B cell (primary cell): ENCODE measurements at regions not wholly inside any gene's neighbourhood (a gene's known extent, or its start where the extent isn't known, plus 50 kb on each side); places are given as distances from the start of the nearest gene placed in this dataset.

Experiments used
- ATAC-seq: fragments of 200-7000 bp; cut with Tn5 transposase; one replicate; pipeline ENCODE4 v1.10.0; 2021; ENCODE audit warnings: low read depth, mild to moderate bottlenecking, moderate number of reproducible peaks, moderate library complexity
- CTCF ChIA-PET: fragments of 350-600 bp; sonication (Branson Sonifier 250); formaldehyde crosslinking; loops from one replicate; lab custom pipeline; 2021; ENCODE audit warnings: antibody characterized with exemption, inconsistent platforms; lab: Charles Lee
- POLR2A ChIA-PET: fragments of 350-600 bp; sonication (Branson Sonifier 250); formaldehyde crosslinking; loops from one replicate; lab custom pipeline; 2021; ENCODE audit warnings: antibody characterized with exemption; lab: Charles Lee
- DNase-seq: peaks from one replicate; pipeline ENCODE4 v3.0.0; 2013
- H2AFZ ChIP-seq: 2 replicates; pipeline ENCODE4 v1.6.1; 2012; ENCODE audit warnings: mild to moderate bottlenecking, low read depth, low read length; ENCODE audit not compliant: insufficient read depth, poor library complexity, severe bottlenecking
- H3K27ac ChIP-seq, 2 donors: 1 replicate in 1 of 2; 2 replicates in 1 of 2; pipeline ENCODE4 v1.5.1; 2012 to 2013; ENCODE audit warnings: low read length in 2 of 2, mild to moderate bottlenecking in 2 of 2, moderate library complexity in 1 of 2
- H3K27me3 ChIP-seq, 4 experiments: fragments of 200-600 bp in 1 of 4; sonication (generic) in 1 of 4; replicated peaks in 1 of 4; 1 replicate in 2 of 4; 2 replicates in 2 of 4; pipeline versions ENCODE4 v1.6.1 to v1.7.0; 2013 to 2016; ENCODE audit warnings: low read length in 3 of 4, mild to moderate bottlenecking in 2 of 4, mixed read lengths in 1 of 4, moderate library complexity in 1 of 4; ENCODE audit not compliant: insufficient read depth in 4 of 4, control insufficient read depth in 3 of 4; ENCODE audit errors: control extremely low read depth in 1 of 4
- H3K36me3 ChIP-seq, 2 experiments: replicated peaks in 1 of 2; 1 replicate in 1 of 2; 2 replicates in 1 of 2; pipeline versions ENCODE4 v1.6.1 to v1.7.1; 2013; ENCODE audit warnings: low read length in 1 of 2; ENCODE audit not compliant: insufficient read depth in 2 of 2, control insufficient read depth in 1 of 2; ENCODE audit errors: control extremely low read depth in 1 of 2, extremely low read depth in 1 of 2
- H3K4me1 ChIP-seq, 2 donors: fragments of 200-600 bp in 1 of 2; sonication (generic) in 1 of 2; 1 replicate in 1 of 2; 2 replicates in 1 of 2; pipeline versions ENCODE4 v1.5.1 to v1.6.1; 2013 to 2017; ENCODE audit warnings: low read length in 2 of 2; ENCODE audit not compliant: control insufficient read depth in 2 of 2, insufficient read depth in 2 of 2
- H3K4me2 ChIP-seq: replicated peaks from 2 replicates; pipeline ENCODE3; 2012; ENCODE audit warnings: mild to moderate bottlenecking, low read depth, low read length; ENCODE audit not compliant: poor library complexity, severe bottlenecking
- H3K4me3 ChIP-seq, 5 experiments: fragments of 200-600 bp in 1 of 5; sonication (generic) in 1 of 5; 1 replicate in 3 of 5; 2 replicates in 2 of 5; pipeline versions ENCODE4 v1.5.1 to v1.7.0; 2011 to 2016; ENCODE audit warnings: low read length in 4 of 5, mild to moderate bottlenecking in 4 of 5, low read depth in 2 of 5, control low read depth in 1 of 5, moderate library complexity in 1 of 5; ENCODE audit not compliant: insufficient read depth in 1 of 5; ENCODE audit errors: control extremely low read depth in 1 of 5, extremely low read depth in 1 of 5
- H3K79me2 ChIP-seq: fragments of 200-600 bp; sonication (generic); one replicate; pipeline ENCODE4 v1.6.0; 2016; ENCODE audit warnings: low read length; ENCODE audit not compliant: control insufficient read depth, insufficient read depth
- H3K9ac ChIP-seq: fragments of 200-600 bp; sonication (generic); 2 replicates; pipeline ENCODE4 v1.6.1; 2017; ENCODE audit warnings: mild to moderate bottlenecking, low read length, moderate library complexity
- H3K9me3 ChIP-seq, 3 donors: one replicate each; pipeline versions ENCODE4 v1.6.1 to v1.7.1; 2013; ENCODE audit warnings: low read length in 2 of 3; ENCODE audit not compliant: control insufficient read depth in 2 of 3, insufficient read depth in 1 of 3; ENCODE audit errors: control extremely low read depth in 1 of 3
- H4K20me1 ChIP-seq: 2 replicates; pipeline ENCODE4 v1.6.0; 2012; ENCODE audit warnings: mild to moderate bottlenecking, low read length; ENCODE audit not compliant: insufficient read depth, control insufficient read depth, poor library complexity, severe bottlenecking
- H3K27ac Mint-ChIP-seq: one replicate; pipeline ENCODE4 v1.8.0; 2021; ENCODE audit warnings: mixed read lengths
- H3K27me3 Mint-ChIP-seq: one replicate; pipeline ENCODE4 v1.8.0; 2021; ENCODE audit warnings: mixed read lengths
- H3K4me1 Mint-ChIP-seq: one replicate; pipeline ENCODE4 v1.8.0; 2021; ENCODE audit warnings: mixed read lengths
- H3K4me3 Mint-ChIP-seq: one replicate; pipeline ENCODE4 v1.8.0; 2021; ENCODE audit warnings: mixed read lengths
- H3K9me3 Mint-ChIP-seq: one replicate; pipeline ENCODE4 v1.8.0; 2022; ENCODE audit warnings: mixed read lengths; ENCODE audit not compliant: insufficient read depth
- CTCF ChIP-seq: fragments of 200-600 bp; IDR thresholded peaks from one replicate; pipeline ENCODE4 v1.8.0; 2022; ENCODE audit warnings: antibody characterized with exemption, mild to moderate bottlenecking
- EZH2 ChIP-seq: IDR thresholded peaks from 2 replicates; pipeline ENCODE4 v1.6.1; 2012; ENCODE audit warnings: borderline replicate concordance, low read depth, mild to moderate bottlenecking, moderate library complexity, low read length; ENCODE audit not compliant: insufficient read depth, poor library complexity, severe bottlenecking
- WGBS: methylation state at CpG from one replicate; pipeline ENCODE4 v1.1.5; 2013; ENCODE audit warnings: missing lambda C conversion rate; ENCODE audit not compliant: insufficient coverage; 5-methylcytosine and 5-hydroxymethylcytosine counted together
- intact Hi-C: fragments of 100-400 bp; cut with micrococcal nuclease; formaldehyde crosslinking; loops from one replicate; pipeline ENCODE4 v1.10.0; 2022

DNA sequence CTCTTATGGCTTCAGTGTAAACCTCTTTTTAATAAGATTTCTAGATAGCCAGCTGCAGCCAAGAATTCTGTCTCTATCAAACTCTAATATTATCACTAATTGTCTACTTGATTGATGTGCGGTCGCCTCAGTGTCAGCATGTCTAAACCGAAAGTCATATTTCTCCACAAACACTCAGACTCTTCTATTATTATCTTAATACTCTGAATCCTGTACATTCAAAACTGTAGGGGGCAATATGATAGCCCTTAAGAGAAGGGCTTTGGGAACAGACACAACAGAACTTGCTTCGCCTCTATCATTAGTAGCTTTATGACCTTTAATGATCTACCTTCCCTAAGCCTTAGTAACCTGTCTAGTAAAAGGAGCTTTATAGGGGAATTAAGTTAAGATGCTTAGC, 379.7 kb upstream of the PTCHD4 start:
- TF ChIP-seq CTCF (no peak), EZH2 (no peak)
- no peaks in the 10 kb centered on the region for H3K9me3 ChIP-seq
- DNase-seq, result no peak
- H4K20me1 ChIP-seq, result no peaks in the 10 kb centered on the region
- ChIA-PET CTCF (no interaction called here), POLR2A (no interaction called here)
- H3K9me3 Mint-ChIP-seq, result peaks cover 2% of the 10 kb centered on the region
- H3K27ac ChIP-seq, result no peak overlapping the region
- H3K4me2 ChIP-seq, result no peak overlapping the region
- no CpG with 5 or more reads among the region's 4 CpGs for WGBS
- no peak overlapping the region for H3K4me3 Mint-ChIP-seq
- no peaks in the 10 kb centered on the region for H3K27me3 Mint-ChIP-seq
- H3K9ac ChIP-seq, result no peak overlapping the region
- H3K4me1 ChIP-seq, result no peaks in the 10 kb centered on the region
- no peak for ATAC-seq
- no peaks in the 10 kb centered on the region for H3K4me1 Mint-ChIP-seq
- no peak overlapping the region for H3K27ac Mint-ChIP-seq
- H3K4me3 ChIP-seq, result no peak overlapping the region
- H3K36me3 ChIP-seq, result no peaks in the 10 kb centered on the region
- no peaks in the 10 kb centered on the region for H3K79me2 ChIP-seq
- intact Hi-C loops, result no loop called here
- H2AFZ ChIP-seq, result no peak overlapping the region
- H3K27me3 ChIP-seq, result no peaks in the 10 kb centered on the region

DNA sequence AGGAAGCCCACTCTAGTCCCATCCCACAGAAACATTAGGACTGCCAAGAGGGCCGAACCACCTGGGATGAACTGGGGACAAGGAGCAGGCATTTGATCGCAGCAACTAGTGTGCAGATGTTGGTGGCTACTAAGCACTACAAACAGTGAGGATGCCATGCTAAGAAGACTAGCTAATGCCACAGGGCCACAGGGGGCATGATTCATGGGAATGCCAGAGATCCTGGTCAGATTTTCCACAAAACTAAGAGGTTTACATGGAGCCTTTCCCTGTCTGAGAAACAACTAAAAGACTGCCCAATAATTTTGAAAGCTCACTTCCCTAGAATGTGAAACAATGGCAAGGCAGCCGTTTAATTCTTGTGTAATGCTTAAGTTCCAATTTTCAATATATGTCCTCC, 375.9 kb upstream of the PTCHD4 start:
- Mint-ChIP-seq H3K27me3 (no peaks in the 10 kb centered on the region), H3K27ac (no peak overlapping the region), H3K4me3 (no peak overlapping the region), H3K9me3 (peaks cover 6% of the 10 kb centered on the region), H3K4me1 (no peaks in the 10 kb centered on the region)
- Histone ChIP-seq H2AFZ (no peak overlapping the region), H3K4me3 (no peak overlapping the region), H3K4me1 (no peaks in the 10 kb centered on the region), H3K27ac (no peak overlapping the region), H4K20me1 (no peaks in the 10 kb centered on the region), H3K27me3 (no peaks in the 10 kb centered on the region), H3K79me2 (no peaks in the 10 kb centered on the region), H3K4me2 (no peak overlapping the region), H3K36me3 (no peaks in the 10 kb centered on the region), H3K9me3 (no peaks in the 10 kb centered on the region), H3K9ac (no peak overlapping the region)
- intact Hi-C loops, result no loop called here
- no peak for DNase-seq
- CTCF ChIA-PET, result no interaction called here
- no peak for ATAC-seq
- 100% methylated on average over 1 of the region's 3 CpGs for WGBS
- POLR2A ChIA-PET, result no interaction called here
- TF ChIP-seq EZH2 (no peak), CTCF (no peak)
